ENCODE measurements at regions not wholly inside any gene's neighbourhood (a gene's known extent, or its start where the extent isn't known, plus 50 kb on each side); places are given as distances from the start of the nearest gene placed in this dataset.

- TF ChIP-seq CTCF (conservative IDR thresholded peaks at IDR 0.05; ENCODE audit: low read depth in 2 of 2) (no peak), POLR2AphosphoS5 (IDR thresholded peaks at IDR 0.05; ENCODE audit: low read depth) (no peak), CREB1 (CRISPR knock-in tag; IDR thresholded peaks at IDR 0.05; ENCODE audit: low read depth) (no peak), REST (IDR thresholded peaks at IDR 0.05; ENCODE audit: unreplicated experiment) (no peak), EZH2 (IDR thresholded peaks at IDR 0.05; ENCODE audit: low read depth, unreplicated experiment) (no peak), ZNF331 (CRISPR knock-in tag; IDR thresholded peaks at IDR 0.05; ENCODE audit: low read depth) (no peak), ZNF462 (CRISPR knock-in tag; IDR thresholded peaks at IDR 0.05) (no peak), ZNF114 (CRISPR knock-in tag; IDR thresholded peaks at IDR 0.05) (no peak), ETS1 (IDR thresholded peaks at IDR 0.05) (no peak), JUNB (IDR thresholded peaks at IDR 0.05; ENCODE audit: unreplicated experiment) (no peak), EZH2phosphoT487 (IDR thresholded peaks at IDR 0.05; ENCODE audit: unreplicated experiment) (no peak), STAT1 (IDR thresholded peaks at IDR 0.05; ENCODE audit: unreplicated experiment) (no peak)
Observed at GRCh38 chr13:105262579-105262978, 1272.9 kb downstream of the EFNB2 start.

All from GM23338 (cell line).